HPDE6-E6E7 (cell line): ENCODE measurements at regions not wholly inside any gene's neighbourhood (a gene's known extent, or its start where the extent isn't known, plus 50 kb on each side); places are given as distances from the start of the nearest gene placed in this dataset.
"Not testable (repeated sequence)": the region's sequence is repeated elsewhere in the genome, so short reads cannot be mapped to it uniquely, and the experiment has no call there.

Experiments
- DNase-seq: peaks from one replicate; pipeline ENCODE4 v3.0.0; 2011; ENCODE audit warnings: missing footprints; ENCODE audit errors: extremely low spot score

- DNase-seq: no peak
These were observed 2290.1 kb downstream of the TP53TG3F start for GRCh38 chr16:35749253-35750141.

DNA sequence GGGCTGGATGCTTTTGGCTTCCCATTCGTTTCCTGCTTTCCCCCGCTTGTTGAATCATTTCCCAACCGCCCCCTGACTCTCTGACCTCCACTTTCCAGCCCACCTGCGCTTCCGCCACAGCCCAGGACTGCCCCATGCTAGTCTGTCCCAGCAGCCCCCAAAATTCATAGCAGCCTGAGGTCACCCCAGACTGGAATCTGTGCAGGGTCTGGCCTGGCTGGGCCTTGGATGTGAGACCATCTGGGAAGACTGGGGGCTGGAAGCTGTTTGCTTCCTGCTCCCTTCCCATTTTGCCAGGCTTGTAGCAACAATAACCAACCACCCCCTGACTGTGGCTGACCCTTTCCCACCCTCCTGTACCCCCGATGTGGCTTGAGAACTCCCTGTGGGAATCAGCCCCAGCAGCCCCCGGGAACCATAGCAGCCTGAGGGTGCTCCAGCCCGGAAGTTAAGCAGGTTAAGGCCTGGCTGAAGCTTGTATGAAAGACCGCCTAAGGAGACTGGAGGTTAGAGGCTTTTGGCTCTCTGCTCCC lies 2290.8 kb downstream of the TP53TG3F start:
- no peak for DNase-seq

DNA sequence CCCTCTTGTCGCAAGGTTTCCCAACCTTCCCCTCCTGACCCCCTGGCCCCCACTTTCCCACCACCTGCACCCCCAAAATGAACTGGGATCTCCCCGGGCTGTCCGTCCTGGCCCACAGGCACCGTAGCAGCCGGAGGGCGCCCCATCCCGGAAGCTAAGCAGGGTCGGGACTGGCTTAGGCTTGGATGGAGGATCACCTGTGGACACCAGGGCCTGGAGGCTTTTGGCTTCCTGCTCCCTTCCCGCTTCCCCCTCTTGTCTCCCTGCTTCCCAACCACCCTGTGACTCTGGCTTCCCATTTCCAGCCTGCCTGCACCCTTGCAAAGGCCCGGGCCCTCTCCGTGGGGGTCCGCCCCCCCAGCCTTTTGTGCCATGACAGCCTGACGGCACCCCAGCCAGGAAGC lies 2291.3 kb downstream of the TP53TG3F start:
- no peak for DNase-seq

DNA sequence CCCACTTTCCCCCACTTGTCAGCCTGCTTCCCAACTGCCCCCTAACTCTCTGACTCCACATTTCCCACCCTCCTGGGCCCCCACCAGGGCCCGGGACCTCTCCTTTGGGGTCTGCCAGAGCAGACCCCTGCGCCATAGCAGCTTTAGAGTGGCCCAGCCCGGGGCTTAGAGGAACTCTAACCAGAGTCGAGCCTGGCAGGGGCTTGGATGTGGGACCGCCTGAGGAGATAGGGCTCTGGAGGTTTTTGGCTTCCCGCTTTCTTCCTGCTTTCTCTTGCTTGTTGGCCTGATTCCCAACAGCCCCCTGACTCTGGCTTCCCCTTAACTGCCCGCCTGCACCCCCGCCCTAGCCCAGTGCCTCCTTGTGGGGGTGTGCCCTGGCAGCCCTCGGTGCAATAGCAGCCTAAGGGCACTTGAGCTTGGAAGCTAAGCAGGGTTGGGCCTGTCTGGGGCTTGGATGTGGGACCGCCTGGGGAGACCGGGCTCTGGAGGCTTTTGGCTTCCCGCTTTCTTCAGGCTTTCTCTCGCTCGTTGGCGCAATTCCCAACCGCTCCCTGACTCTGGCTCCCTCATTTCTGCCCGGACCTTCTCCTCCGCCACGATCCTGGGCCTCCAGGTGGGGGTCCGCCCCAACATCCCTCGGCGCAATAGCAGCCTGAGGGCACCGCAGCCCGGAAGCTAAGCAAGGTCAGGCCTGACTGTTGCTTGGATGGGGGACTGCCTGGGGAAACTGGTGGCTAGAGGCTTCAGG lies 2292.0 kb downstream of the TP53TG3F start:
- DNase-seq: no peak

DNA sequence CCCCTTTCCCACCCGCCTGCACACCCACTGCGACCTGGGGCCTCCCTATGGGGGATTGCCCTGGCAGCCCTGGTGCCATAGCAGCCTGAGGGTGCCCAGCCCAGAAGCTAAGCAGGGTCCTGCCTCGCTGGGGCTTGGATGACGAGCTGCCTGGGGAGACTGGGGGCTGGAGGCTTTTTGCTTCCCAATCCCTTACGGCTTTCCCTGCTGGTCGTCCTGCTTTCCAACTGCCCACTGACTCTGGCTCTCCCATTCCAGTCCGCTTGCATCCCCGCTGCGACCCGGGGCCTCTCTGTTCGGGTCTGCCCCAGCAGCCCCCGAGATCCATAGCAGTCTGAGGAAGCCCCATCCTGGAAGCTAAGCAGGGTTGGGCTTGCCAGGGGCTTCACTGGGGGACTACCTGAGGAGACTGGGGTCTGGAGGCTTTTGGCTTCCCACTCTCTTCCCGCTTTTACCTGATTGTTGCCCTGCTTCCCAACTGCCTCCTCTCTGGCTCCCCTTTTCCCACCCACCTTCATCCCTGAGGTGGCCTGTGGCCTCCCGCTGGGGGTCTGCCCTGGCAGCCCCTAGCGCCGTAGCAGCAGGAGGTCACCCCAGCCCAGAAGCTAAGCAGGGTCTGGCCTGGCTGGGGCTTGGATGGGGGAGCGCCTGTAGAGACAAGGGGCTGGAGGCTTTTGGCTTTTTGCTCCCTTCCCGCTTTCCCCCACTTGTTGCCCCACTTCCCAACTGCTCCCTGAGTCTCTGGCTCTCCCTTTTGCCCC lies 2292.8 kb downstream of the TP53TG3F start:
- no peak for DNase-seq

DNA sequence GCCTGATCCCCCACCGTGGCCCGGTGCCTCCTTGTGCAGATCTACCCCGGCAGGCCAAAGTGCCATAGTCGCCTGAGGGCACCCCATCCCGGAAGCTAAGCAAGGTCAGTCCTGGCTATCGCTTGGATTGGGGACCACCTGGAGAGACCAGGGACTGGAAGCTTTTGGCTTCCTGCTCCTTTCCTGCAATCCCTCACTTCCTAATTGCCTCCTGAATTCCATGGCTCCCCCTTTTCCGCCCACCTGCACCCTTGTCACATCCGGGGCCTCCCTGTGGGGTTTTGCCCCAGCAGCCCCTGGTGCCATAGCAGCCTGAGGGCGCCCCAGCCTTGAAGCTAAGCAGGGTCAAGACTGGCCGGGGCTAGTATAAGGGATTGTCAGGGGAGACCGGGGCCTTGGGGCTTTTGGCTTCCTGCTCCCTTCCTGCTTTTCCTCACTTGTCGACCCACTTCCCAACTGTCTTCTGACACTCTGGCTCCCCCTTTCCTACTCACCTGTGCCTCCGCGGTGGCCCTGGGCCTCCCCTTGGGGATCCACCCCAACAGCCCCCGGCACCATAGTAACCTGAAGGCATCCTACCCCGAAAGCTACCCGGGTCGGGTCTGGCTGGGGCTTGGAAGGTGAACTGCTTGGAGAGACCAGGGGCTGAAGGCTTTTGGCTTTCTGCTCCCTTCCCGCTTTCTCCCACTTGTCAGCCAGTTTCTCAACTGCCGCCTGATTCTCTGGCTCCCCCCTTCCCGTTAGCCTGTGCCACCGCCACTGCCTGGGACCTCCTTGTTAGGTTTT lies 2293.6 kb downstream of the TP53TG3F start:
- no peak for DNase-seq

DNA sequence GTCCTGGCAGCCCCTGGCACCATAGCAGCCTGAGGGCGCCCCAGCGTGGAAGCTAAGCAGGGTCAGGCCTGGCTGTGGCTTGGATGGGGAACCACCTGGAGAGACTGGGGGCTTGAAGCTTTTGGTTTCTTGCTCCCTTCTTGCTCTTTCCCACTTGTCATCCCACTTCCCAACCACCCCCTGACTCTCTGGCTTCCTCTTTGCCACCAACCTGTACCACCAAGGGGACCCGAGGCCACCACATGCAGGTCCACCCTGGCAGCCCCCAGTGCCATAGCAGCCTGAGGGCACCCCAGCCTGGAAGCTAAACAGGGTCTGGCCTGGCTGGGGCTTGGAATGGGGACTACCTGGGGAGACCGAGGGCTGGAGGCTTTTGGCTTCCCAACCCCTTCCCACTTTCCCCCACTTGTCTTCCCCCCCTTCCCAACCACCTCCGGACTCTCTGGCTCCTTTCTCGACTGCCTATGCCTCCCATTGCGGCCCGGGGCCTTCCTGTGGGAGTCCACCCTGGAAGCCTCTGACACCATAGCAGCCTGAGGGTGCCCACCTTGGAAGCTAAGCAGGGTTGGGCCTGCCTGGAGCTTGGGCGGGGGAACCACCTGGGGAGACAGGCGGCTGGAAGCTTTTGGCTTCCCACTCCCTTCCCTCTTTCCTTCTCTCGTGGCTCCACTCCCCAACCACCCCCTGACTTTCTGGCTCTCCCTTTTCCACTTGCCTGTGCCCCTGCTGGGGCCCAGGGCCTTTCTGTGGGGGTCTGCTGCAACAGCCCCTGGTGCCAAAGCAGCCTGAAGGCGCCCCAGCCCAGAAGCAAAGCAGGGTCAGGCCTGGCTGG lies 2294.4 kb downstream of the TP53TG3F start:
- no peak for DNase-seq

DNA sequence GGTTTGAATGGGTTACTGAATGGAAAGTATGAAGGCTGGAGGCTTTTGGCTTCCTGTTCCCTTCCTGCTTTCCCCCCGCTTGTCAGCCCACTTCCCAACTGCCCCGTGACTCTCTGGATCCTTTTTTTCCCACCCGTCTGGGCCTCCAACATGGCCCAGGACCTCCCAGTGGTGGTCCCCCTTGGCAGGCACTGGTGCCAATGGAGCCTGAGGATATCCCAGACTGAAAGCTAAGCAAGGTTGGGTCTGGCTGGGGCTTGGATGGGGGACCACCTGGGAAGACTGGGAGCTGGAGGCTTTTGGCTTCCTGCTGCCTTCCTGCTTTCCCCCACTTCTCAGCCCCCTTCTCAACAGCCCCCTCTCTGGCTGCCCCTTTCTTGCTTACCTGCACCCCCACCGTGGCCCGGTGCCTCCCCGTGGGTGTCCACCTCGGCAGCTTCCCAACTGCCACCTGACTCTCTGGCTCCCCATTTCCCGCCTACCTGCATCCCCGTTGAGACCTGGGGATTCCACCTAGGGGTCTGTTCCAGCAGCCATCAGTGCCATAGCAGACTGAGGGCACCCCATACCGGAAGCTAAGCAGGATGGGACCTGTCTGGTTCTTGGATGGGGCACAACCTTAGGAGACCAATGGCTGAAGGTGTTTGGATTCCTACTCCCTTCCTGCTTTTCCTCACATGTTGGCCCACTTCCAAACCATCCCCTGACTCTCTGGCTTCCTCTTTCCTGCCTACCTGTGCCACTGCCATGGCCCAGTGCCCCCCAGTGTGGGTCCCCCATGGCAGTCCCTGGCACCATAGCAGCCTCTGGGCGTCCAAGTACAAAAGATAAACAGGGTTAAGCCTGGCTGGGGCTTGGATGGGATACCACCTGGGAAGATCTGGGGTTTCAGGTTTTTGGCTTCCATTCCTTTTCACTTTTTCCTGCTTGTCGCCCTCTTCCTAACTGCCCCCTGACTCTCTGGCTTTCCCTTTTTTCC lies 2295.3 kb downstream of the TP53TG3F start:
- DNase-seq: no peak

DNA sequence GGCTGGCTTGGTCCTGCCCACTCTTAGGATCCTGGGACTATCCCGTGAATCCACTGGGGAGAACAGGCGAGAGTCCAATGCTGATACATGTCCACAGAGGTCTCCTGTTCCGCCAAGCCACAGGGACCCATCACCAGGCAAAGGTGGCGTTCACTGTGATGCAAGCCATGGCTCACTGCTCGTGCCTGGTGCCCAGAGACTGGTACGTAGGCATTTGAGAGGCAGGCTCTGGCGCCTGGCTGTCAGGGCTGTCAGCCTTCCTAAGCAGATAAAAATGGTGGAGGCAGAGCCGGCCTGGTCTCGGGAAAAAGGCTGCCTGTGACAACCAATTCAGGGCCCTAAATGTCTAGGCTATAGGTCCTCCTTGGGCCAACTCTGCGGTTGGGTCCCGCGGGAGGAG lies 2329.0 kb downstream of the TP53TG3F start:
- DNase-seq: no peak

GRCh38 chr16:35792516-35793285 lies 2333.3 kb downstream of the TP53TG3F start:
- no peak for DNase-seq

GRCh38 chr16:35793601-35794000 lies 2334.2 kb downstream of the TP53TG3F start:
- no peak for DNase-seq

- no peak for DNase-seq
These were observed 2335.5 kb downstream of the TP53TG3F start for GRCh38 chr16:35794896-35795295.

- no peak for DNase-seq
These were observed 2336.1 kb downstream of the TP53TG3F start for GRCh38 chr16:35795361-35796029.

DNA sequence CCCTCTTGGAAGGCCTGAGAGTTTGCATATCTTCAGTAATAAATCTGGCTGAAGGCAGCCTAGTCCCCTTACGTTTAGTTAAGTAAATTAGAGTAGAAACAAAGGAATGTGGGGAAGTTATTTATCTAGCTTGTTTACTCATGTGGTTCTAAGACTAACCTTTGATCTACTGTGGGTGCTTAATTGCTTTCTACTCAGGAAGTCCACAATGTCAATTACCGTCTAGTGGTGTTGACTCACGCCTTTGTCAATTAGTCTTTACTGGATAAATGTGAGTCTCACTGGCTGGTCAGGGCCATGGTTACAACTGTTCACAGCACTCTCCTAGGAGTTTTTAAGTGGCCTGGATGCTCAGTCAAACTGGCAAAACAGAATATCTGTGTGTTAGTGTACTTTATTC lies 2338.4 kb downstream of the TP53TG3F start:
- no peak for DNase-seq

GRCh38 chr16:35798885-35799426 lies 2339.5 kb downstream of the TP53TG3F start:
- DNase-seq: no peak

- not testable (repeated sequence) for DNase-seq
These were observed 2345.1 kb downstream of the TP53TG3F start for GRCh38 chr16:35804465-35804864.

DNA sequence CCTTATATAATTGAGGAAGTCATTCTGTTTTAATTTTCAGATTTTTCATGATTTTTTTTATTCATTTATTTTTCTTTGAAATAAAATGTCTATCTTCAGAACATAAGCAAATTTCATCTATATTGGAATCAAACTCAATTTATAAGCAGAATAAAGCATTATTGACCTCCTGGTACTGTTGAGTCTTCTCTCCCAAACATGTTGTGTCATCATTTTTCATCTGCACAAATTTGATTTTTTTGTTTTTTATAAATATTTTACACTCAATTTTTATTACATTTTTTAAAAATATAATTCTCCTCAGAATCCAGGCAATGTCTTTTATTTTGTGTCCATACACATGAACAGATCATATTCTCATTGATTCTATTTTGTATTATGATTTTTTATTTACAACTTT lies 2363.9 kb downstream of the TP53TG3F start:
- DNase-seq: no peak
